Limb (tissue), 2 donors: ENCODE measurements at regions not wholly inside any gene's neighbourhood (a gene's known extent, or its start where the extent isn't known, plus 50 kb on each side); places are given as distances from the start of the nearest gene placed in this dataset.
A peak's percentile ranks its signal among the peaks of the same experiment; 100 is the strongest.

Source experiments
- DNase-seq, 2 donors: peaks; one replicate each; pipeline ENCODE4 v3.0.0-alpha.2; 2016; ENCODE audit errors: extremely low spot score in 2 of 2

DNA sequence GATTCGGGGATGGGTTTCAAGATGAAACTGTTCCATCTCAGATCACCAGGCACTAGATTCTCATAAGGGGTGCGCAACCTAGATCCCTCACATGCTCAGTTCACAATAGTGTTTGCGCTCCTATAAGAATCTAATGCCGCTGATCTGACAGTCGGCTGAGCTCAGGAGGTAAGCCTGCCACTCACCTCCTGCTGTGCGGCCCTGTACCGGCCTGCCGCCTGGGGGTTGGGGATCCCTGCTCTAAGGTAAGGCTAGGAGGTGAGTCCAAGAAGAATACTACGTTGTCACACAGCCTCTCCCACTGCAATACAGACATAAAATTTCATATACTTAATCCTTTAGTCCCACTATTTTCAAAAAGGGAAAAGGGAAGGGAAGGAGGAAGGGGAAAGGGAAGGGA lies 213.4 kb upstream of the HCCS start:
- DNase-seq: no peak

GRCh38 chrX:10900585-10901289 lies 210.4 kb upstream of the HCCS start:
- no peak for DNase-seq

DNA sequence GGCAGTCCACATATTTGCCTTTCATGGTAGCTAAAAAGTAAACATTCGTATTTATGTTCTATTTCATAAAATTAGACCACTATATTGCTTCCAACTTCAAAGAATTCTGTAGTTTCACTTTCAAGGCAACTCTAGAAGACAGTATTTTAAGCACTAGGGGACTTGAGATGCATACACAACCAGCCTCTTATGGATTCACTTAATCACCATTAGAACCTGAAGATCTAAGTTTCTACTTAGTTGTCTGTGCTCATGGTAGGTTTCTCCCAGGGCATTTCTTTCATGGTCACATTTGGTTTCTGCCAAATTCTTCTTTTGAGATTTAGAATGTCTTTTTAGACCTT lies 209.9 kb upstream of the HCCS start:
- DNase-seq: no peak

GRCh38 chrX:10902001-10902400 lies 209.1 kb upstream of the HCCS start:
- no peak for DNase-seq

- DNase-seq: no peak
These were observed 207.6 kb upstream of the HCCS start for GRCh38 chrX:10903523-10903922.

- DNase-seq: no peak
These were observed 206.9 kb upstream of the HCCS start for GRCh38 chrX:10904220-10904619.

DNA sequence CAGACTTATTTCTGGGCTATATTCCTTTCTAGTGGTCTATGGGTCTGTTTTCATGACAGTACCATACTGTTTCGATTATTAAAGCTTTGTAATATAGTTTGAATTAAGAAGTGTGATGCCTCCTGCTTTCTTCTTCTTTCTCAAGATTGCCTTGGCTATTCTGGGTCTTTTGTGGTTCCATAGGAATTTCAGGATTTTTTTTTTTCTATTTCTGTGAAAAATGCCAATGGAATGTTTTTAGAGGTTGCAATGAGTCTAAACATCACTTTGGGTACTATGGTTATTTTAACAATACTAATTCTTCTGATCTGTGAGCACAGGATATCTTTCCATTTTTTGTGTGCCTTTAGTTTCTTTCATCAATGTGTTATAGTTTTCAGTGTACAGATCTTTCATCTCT lies 204.3 kb upstream of the HCCS start:
- DNase-seq: no peak

GRCh38 chrX:10922159-10922558 lies 189.0 kb upstream of the HCCS start:
- no peak for DNase-seq

GRCh38 chrX:10922835-10923234 lies 188.3 kb upstream of the HCCS start:
- no peak for DNase-seq

DNA sequence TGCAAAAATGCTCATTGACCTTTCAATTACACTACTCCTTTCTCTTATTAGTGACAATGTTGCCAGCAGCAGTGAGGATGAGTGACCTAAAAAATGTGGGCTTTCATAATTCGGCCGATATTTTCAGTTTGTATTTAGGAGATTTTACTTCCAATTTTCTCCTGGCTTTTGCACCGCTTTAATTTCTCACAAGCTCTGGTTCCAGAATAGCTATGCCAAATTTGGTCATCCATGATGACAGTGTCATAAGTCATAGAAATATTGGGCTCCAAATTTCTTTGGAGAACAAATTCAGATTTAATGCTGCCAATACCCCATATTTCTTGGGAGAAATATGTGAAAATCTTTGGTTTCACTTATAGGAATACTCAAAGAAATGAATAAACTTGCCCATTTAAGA lies 187.7 kb upstream of the HCCS start:
- DNase-seq: no peak

DNA sequence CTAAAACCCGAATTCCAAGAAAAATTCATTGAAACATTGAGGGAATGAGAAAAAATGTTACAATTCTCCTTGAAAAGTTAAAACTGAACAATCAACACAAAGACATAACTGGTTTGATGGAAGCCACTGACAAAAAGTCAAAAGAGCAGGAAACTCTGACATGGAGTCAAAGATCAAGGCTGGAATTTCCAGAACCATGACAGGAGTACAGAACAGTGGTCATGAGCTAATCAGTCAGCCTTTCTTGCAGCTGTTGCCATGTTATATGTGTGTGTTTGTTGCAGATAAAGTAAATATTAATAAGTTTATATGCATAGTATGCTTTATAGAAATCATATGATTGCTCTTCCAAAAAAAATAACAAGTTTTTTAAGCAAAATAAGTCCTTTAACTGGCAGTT lies 184.7 kb upstream of the HCCS start:
- no peak for DNase-seq

- DNase-seq: no peak
These were observed 184.2 kb upstream of the HCCS start for GRCh38 chrX:10926891-10927290.

GRCh38 chrX:10929747-10930146 lies 181.4 kb upstream of the HCCS start:
- no peak for DNase-seq

DNA sequence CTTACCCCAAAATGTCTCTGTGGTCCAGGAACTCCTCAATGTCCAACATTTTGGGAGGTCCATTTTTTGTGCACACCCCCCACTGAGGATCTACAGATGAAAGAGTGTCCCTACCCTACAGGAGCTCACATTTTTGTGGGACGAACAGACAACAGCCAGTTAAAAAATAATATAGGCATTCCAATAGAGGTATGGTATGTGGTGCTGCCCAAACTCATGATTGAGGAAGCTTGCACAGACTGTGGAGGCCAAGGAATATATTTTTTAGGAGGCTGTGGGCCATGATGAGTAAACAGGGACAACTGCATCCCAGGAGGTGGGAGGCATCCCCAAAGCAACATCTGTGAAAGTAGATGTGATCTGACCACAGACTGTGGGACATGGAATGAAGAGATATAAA lies 181.0 kb upstream of the HCCS start:
- no peak for DNase-seq

DNA sequence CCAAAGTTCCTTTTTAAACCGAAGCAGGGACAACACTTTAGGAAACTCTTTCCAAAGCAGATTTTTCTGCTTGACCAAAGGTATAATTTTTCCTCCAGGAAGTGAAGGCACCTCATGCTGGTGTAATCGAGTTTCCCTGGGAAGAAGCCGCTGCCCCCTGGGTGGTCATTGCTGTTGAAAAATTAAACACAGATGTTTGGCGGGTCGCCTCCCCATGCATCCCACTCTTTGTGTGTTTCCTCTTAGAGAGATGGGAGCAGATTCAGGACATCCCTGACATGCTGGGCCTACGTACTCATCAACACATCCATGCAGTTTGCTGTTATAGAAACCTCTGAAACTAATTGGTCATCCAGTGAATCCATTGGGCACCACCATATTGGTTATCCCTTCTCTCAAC lies 179.2 kb upstream of the HCCS start:
- DNase-seq: no peak

GRCh38 chrX:10932842-10933440 lies 178.2 kb upstream of the HCCS start:
- no peak for DNase-seq

- no peak for DNase-seq
These were observed 175.6 kb upstream of the HCCS start for GRCh38 chrX:10935501-10935900.

- DNase-seq: no peak
These were observed 174.2 kb upstream of the HCCS start for GRCh38 chrX:10936976-10937375.

- no peak for DNase-seq
These were observed 172.7 kb upstream of the HCCS start for GRCh38 chrX:10938365-10938923.

- no peak for DNase-seq
These were observed 171.7 kb upstream of the HCCS start for GRCh38 chrX:10939424-10939823.

GRCh38 chrX:10944136-10944885 lies 166.8 kb upstream of the HCCS start:
- DNase-seq: no peak

GRCh38 chrX:10945498-10945897 lies 165.6 kb upstream of the HCCS start:
- DNase-seq: peak in 1 of 2 donors; percentile 48

DNA sequence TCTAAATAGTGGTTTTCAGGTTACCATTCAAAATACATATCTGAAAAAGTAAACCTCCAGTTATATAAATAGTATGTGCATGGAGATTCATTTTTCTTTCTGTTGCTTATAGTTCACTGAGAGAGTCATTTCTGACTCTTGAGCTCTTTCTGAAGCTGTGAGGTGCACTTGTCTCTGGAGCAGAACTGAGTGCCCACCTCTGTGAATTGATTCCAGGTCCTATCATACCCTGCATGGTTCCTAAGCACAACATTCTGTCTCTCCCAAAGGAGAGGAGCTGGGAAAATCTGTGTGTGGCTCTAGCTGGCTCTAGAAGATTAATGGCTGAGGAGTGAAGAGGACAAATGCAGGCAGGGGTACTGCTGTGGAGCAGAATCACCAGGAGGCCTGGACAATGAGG lies 161.6 kb upstream of the HCCS start:
- no peak for DNase-seq
